Dedifferentiated amniotic fluid mesenchymal stem cell (primary cell): ENCODE measurements at regions not wholly inside any gene's neighbourhood (a gene's known extent, or its start where the extent isn't known, plus 50 kb on each side); places are given as distances from the start of the nearest gene placed in this dataset.
"Not testable (repeated sequence)": the region's sequence is repeated elsewhere in the genome, so short reads cannot be mapped to it uniquely, and the experiment has no call there.

ENCODE experiments used
- DNase-seq: peaks from one replicate; pipeline ENCODE4 v3.0.0-alpha.2; 2016; ENCODE audit errors: extremely low spot score

GRCh38 chr1:176396604-176397395 is 66.2 kb upstream of the PAPPA2 start:
- not testable (repeated sequence) for DNase-seq

GRCh38 chr1:176391621-176392020 is 71.4 kb upstream of the PAPPA2 start:
- DNase-seq, result no peak

- no peak for DNase-seq
These were observed 78.1 kb upstream of the PAPPA2 start for GRCh38 chr1:176384841-176385240.

GRCh38 chr1:176382163-176382562 is 80.8 kb upstream of the PAPPA2 start:
- no peak for DNase-seq

GRCh38 chr1:176379626-176380339 is 83.2 kb upstream of the PAPPA2 start:
- no peak for DNase-seq

GRCh38 chr1:176374967-176375569 is 87.9 kb upstream of the PAPPA2 start:
- DNase-seq, result peak; percentile 69

- DNase-seq, result no peak
These were observed 98.6 kb upstream of the PAPPA2 start for GRCh38 chr1:176364236-176364905.

- DNase-seq, result not testable (repeated sequence)
These were observed 113.8 kb upstream of the PAPPA2 start for GRCh38 chr1:176349135-176349715.

- DNase-seq, result no peak
These were observed 121.3 kb upstream of the PAPPA2 start for GRCh38 chr1:176341656-176342055.

GRCh38 chr1:176338877-176339276 is 124.1 kb upstream of the PAPPA2 start:
- no peak for DNase-seq

GRCh38 chr1:176330782-176331181 is 123.7 kb upstream of the COP1 start:
- DNase-seq, result no peak

GRCh38 chr1:176325664-176326063 is 118.6 kb upstream of the COP1 start:
- no peak for DNase-seq

GRCh38 chr1:176323472-176323871 is 116.4 kb upstream of the COP1 start:
- no peak for DNase-seq

GRCh38 chr1:176315519-176316220 is 108.6 kb upstream of the COP1 start:
- no peak for DNase-seq

- DNase-seq, result not testable (repeated sequence)
These were observed 89.5 kb upstream of the COP1 start for GRCh38 chr1:176296602-176297001.

- no peak for DNase-seq
These were observed 78.9 kb upstream of the COP1 start for GRCh38 chr1:176285996-176286395.

- DNase-seq, result no peak
These were observed 64.5 kb upstream of the COP1 start for GRCh38 chr1:176271572-176271971.
